Activated CD4-positive, alpha-beta memory T cell treated with anti-CD3 and anti-CD28 coated beads, Interleukin-2, amount 10 ng/mL, durations not matched to agents 7 days and 5 days (primary cell): ENCODE measurements at regions not wholly inside any gene's neighbourhood (a gene's known extent, or its start where the extent isn't known, plus 50 kb on each side); places are given as distances from the start of the nearest gene placed in this dataset.

Experiments used
- CTCF ChIA-PET: fragments of 350-600 bp; sonication (Branson Sonifier 250); formaldehyde crosslinking; loops from one replicate; lab custom pipeline; 2021; ENCODE audit warnings: antibody characterized with exemption, inconsistent platforms; lab: Charles Lee
- POLR2A ChIA-PET: fragments of 350-600 bp; sonication (Branson Sonifier 250); formaldehyde crosslinking; loops from one replicate; lab custom pipeline; 2021; ENCODE audit warnings: antibody characterized with exemption; lab: Charles Lee
- DNase-seq: peaks from one replicate; pipeline ENCODE4 v3.0.0-alpha.2; 2020
- H3K27ac Mint-ChIP-seq: one replicate; pipeline ENCODE4 v1.8.0; 2021; ENCODE audit warnings: mild to moderate bottlenecking, mixed read lengths
- H3K27me3 Mint-ChIP-seq: one replicate; pipeline ENCODE4 v1.8.0; 2021; ENCODE audit warnings: mixed read lengths
- H3K36me3 Mint-ChIP-seq: one replicate; pipeline ENCODE4 v1.8.0; 2021; ENCODE audit warnings: low read depth, mixed read lengths
- H3K4me1 Mint-ChIP-seq: one replicate; pipeline ENCODE4 v1.8.0; 2021; ENCODE audit warnings: mixed read lengths
- H3K4me3 Mint-ChIP-seq: one replicate; pipeline ENCODE4 v1.8.0; 2021; ENCODE audit warnings: mild to moderate bottlenecking, mixed read lengths
- H3K9me3 Mint-ChIP-seq: one replicate; pipeline ENCODE4 v1.8.0; 2021; ENCODE audit warnings: mixed read lengths

GRCh38 chr12:77689510-77690086, 141.1 kb upstream of the NAV3 start:
- H3K9me3 Mint-ChIP-seq = no peaks in the 10 kb centered on the region
- POLR2A ChIA-PET = no interaction called here
- no peaks in the 10 kb centered on the region for H3K4me1 Mint-ChIP-seq
- DNase-seq = no peak
- H3K36me3 Mint-ChIP-seq = no peaks in the 10 kb centered on the region
- H3K27ac Mint-ChIP-seq = no peak overlapping the region
- no peaks in the 10 kb centered on the region for H3K27me3 Mint-ChIP-seq
- CTCF ChIA-PET = no interaction called here
- no peak overlapping the region for H3K4me3 Mint-ChIP-seq

- no peaks in the 10 kb centered on the region for H3K27me3 Mint-ChIP-seq
- no peaks in the 10 kb centered on the region for H3K36me3 Mint-ChIP-seq
- ChIA-PET CTCF (no interaction called here), POLR2A (no interaction called here)
- H3K4me1 Mint-ChIP-seq = no peaks in the 10 kb centered on the region
- H3K27ac Mint-ChIP-seq = no peak overlapping the region
- no peak overlapping the region for H3K4me3 Mint-ChIP-seq
- H3K9me3 Mint-ChIP-seq = no peaks in the 10 kb centered on the region
- no peak for DNase-seq
Measured at GRCh38 chr12:77687321-77687720, 143.4 kb upstream of the NAV3 start.

- Mint-ChIP-seq H3K9me3 (no peaks in the 10 kb centered on the region), H3K4me1 (no peaks in the 10 kb centered on the region), H3K27me3 (no peaks in the 10 kb centered on the region), H3K27ac (no peak overlapping the region), H3K36me3 (no peaks in the 10 kb centered on the region), H3K4me3 (no peak overlapping the region)
- CTCF ChIA-PET = no interaction called here
- no peak for DNase-seq
- POLR2A ChIA-PET = no interaction called here
Measured at GRCh38 chr12:77686760-77687159, 143.9 kb upstream of the NAV3 start.

GRCh38 chr12:77685901-77686300, 144.8 kb upstream of the NAV3 start:
- DNase-seq = no peak
- H3K4me3 Mint-ChIP-seq = no peak overlapping the region
- no peaks in the 10 kb centered on the region for H3K4me1 Mint-ChIP-seq
- CTCF ChIA-PET = interaction anchor here (0.9 kb wide), 1 partner anchor 675 kb away, joined by 3 read pairs; no protein-coding TSS in a partner anchor
- H3K27ac Mint-ChIP-seq = no peak overlapping the region
- no peaks in the 10 kb centered on the region for H3K9me3 Mint-ChIP-seq
- H3K27me3 Mint-ChIP-seq = no peaks in the 10 kb centered on the region
- H3K36me3 Mint-ChIP-seq = no peaks in the 10 kb centered on the region
- POLR2A ChIA-PET = no interaction called here

GRCh38 chr12:77685112-77685511, 145.6 kb upstream of the NAV3 start:
- Mint-ChIP-seq H3K4me3 (no peak overlapping the region), H3K4me1 (no peaks in the 10 kb centered on the region), H3K27ac (no peak overlapping the region), H3K36me3 (no peaks in the 10 kb centered on the region), H3K27me3 (no peaks in the 10 kb centered on the region), H3K9me3 (no peaks in the 10 kb centered on the region)
- ChIA-PET CTCF (interaction anchor here (0.9 kb wide), 1 partner anchor 674 kb away, joined by 3 read pairs; no protein-coding TSS in a partner anchor), POLR2A (no interaction called here)
- DNase-seq = no peak

- Mint-ChIP-seq H3K27me3 (no peaks in the 10 kb centered on the region), H3K4me3 (no peak overlapping the region), H3K27ac (no peak overlapping the region), H3K9me3 (peaks cover 6% of the 10 kb centered on the region), H3K36me3 (no peaks in the 10 kb centered on the region), H3K4me1 (no peaks in the 10 kb centered on the region)
- ChIA-PET CTCF (no interaction called here), POLR2A (no interaction called here)
- DNase-seq = no peak
Measured at GRCh38 chr12:77682488-77682887, 148.2 kb upstream of the NAV3 start.

GRCh38 chr12:77681726-77682125, 149.0 kb upstream of the NAV3 start:
- DNase-seq = no peak
- no peaks in the 10 kb centered on the region for H3K4me1 Mint-ChIP-seq
- ChIA-PET CTCF (no interaction called here), POLR2A (no interaction called here)
- no peaks in the 10 kb centered on the region for H3K36me3 Mint-ChIP-seq
- H3K27ac Mint-ChIP-seq = no peak overlapping the region
- H3K4me3 Mint-ChIP-seq = no peak overlapping the region
- peaks cover 6% of the 10 kb centered on the region for H3K9me3 Mint-ChIP-seq
- H3K27me3 Mint-ChIP-seq = no peaks in the 10 kb centered on the region

GRCh38 chr12:77679686-77680085, 151.0 kb upstream of the NAV3 start:
- POLR2A ChIA-PET = no interaction called here
- Mint-ChIP-seq H3K4me1 (no peaks in the 10 kb centered on the region), H3K27ac (no peak overlapping the region), H3K27me3 (no peaks in the 10 kb centered on the region), H3K9me3 (peaks cover 6% of the 10 kb centered on the region), H3K4me3 (no peak overlapping the region), H3K36me3 (no peaks in the 10 kb centered on the region)
- no peak for DNase-seq
- CTCF ChIA-PET = no interaction called here

GRCh38 chr12:77678621-77679020, 152.1 kb upstream of the NAV3 start:
- Mint-ChIP-seq H3K27me3 (no peaks in the 10 kb centered on the region), H3K4me1 (no peaks in the 10 kb centered on the region), H3K9me3 (peaks cover 6% of the 10 kb centered on the region), H3K4me3 (no peak overlapping the region), H3K36me3 (no peaks in the 10 kb centered on the region), H3K27ac (no peak overlapping the region)
- ChIA-PET CTCF (no interaction called here), POLR2A (no interaction called here)
- no peak for DNase-seq

GRCh38 chr12:77667101-77667500, 163.6 kb upstream of the NAV3 start:
- Mint-ChIP-seq H3K27me3 (no peaks in the 10 kb centered on the region), H3K9me3 (peaks cover 12% of the 10 kb centered on the region), H3K4me3 (no peak overlapping the region), H3K36me3 (no peaks in the 10 kb centered on the region), H3K4me1 (no peaks in the 10 kb centered on the region), H3K27ac (no peak overlapping the region)
- no peak for DNase-seq
- ChIA-PET POLR2A (no interaction called here), CTCF (no interaction called here)

- DNase-seq = no peak
- no peak overlapping the region for H3K4me3 Mint-ChIP-seq
- POLR2A ChIA-PET = no interaction called here
- H3K27ac Mint-ChIP-seq = no peak overlapping the region
- H3K36me3 Mint-ChIP-seq = no peaks in the 10 kb centered on the region
- CTCF ChIA-PET = no interaction called here
- peaks cover under 1% of the 10 kb centered on the region for H3K9me3 Mint-ChIP-seq
- H3K4me1 Mint-ChIP-seq = no peaks in the 10 kb centered on the region
- H3K27me3 Mint-ChIP-seq = no peaks in the 10 kb centered on the region
Measured at GRCh38 chr12:77648716-77649115, 182.0 kb upstream of the NAV3 start.

- Mint-ChIP-seq H3K9me3 (no peaks in the 10 kb centered on the region), H3K36me3 (no peaks in the 10 kb centered on the region), H3K4me1 (no peaks in the 10 kb centered on the region), H3K4me3 (no peak overlapping the region), H3K27ac (no peak overlapping the region), H3K27me3 (no peaks in the 10 kb centered on the region)
- ChIA-PET POLR2A (no interaction called here), CTCF (no interaction called here)
- no peak for DNase-seq
Measured at GRCh38 chr12:77645966-77646598, 184.6 kb upstream of the NAV3 start.

- H3K36me3 Mint-ChIP-seq = no peaks in the 10 kb centered on the region
- no peak for DNase-seq
- H3K9me3 Mint-ChIP-seq = no peaks in the 10 kb centered on the region
- no peaks in the 10 kb centered on the region for H3K4me1 Mint-ChIP-seq
- ChIA-PET POLR2A (no interaction called here), CTCF (no interaction called here)
- H3K27ac Mint-ChIP-seq = no peak overlapping the region
- H3K27me3 Mint-ChIP-seq = no peaks in the 10 kb centered on the region
- no peak overlapping the region for H3K4me3 Mint-ChIP-seq
Measured at GRCh38 chr12:77644915-77645605, 185.6 kb upstream of the NAV3 start.

- Mint-ChIP-seq H3K27me3 (no peaks in the 10 kb centered on the region), H3K4me3 (no peak overlapping the region), H3K4me1 (no peaks in the 10 kb centered on the region), H3K9me3 (no peaks in the 10 kb centered on the region), H3K27ac (no peak overlapping the region), H3K36me3 (no peaks in the 10 kb centered on the region)
- no peak for DNase-seq
- ChIA-PET POLR2A (no interaction called here), CTCF (no interaction called here)
Measured at GRCh38 chr12:77642246-77642645, 188.4 kb upstream of the NAV3 start.
